Activated T-helper 1 cell treated with anti-CD3 and anti-CD28 coated beads, Interleukin-2, amount 50 U/mL, for 16 hours (primary cell): ENCODE measurements at regions not wholly inside any gene's neighbourhood (a gene's known extent, or its start where the extent isn't known, plus 50 kb on each side); places are given as distances from the start of the nearest gene placed in this dataset.
"Not testable (repeated sequence)": the region's sequence is repeated elsewhere in the genome, so short reads cannot be mapped to it uniquely, and the experiment has no call there.

Experiments
- DNase-seq, 2 donors: peaks; one replicate each; pipeline ENCODE4 v3.0.0-alpha.2; 2020; ENCODE audit warnings: low read depth in 1 of 2, low spot score in 1 of 2

DNA sequence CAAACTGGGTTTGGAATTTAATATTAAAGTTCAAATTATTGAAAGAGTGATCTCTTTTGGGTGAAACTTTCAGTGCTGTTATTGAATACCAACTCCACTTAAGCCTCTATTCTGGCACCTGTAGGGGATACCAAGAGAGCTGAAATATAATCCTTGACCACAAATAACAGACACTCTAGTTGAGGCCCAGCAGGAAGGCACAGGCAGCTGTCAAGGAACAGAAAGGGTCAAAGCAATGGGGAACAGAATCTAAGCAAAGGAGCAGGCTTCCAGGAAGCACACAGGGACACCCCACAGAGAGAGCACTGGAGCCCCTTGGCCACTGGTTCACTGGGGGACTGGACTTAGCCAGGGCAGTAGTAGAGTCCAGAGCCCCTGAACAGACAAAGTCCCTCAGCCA is 120.9 kb upstream of the SFSWAP start:
- DNase-seq = no peak

GRCh38 chr12:131591136-131591535 is 119.8 kb upstream of the SFSWAP start:
- DNase-seq = no peak

- no peak for DNase-seq
Observed at GRCh38 chr12:131591714-131592709, 118.9 kb upstream of the SFSWAP start.

- DNase-seq = no peak
Observed at GRCh38 chr12:131592972-131593371, 117.9 kb upstream of the SFSWAP start.

DNA sequence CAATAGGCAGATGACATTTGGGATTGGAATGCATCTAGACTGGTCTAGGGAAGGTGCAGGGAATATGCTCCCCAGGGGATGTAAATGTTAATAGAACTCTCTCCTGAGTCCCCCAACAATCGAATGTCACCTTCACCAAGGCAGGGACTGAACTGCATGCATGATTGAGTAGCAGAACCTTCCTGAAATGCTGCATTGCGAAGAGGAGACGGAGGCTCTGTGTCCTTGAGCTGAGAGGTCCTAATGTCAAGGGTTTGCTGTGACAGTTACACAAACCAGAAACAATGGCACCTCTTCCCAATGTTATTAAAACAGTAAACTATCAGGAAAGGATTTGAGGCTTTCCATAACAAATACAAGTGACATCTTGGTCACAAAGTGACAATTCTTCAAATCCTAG is 117.5 kb upstream of the SFSWAP start:
- no peak for DNase-seq

- no peak for DNase-seq
Observed at GRCh38 chr12:131596115-131596514, 114.8 kb upstream of the SFSWAP start.

GRCh38 chr12:131597333-131597732 is 113.6 kb upstream of the SFSWAP start:
- DNase-seq = no peak

DNA sequence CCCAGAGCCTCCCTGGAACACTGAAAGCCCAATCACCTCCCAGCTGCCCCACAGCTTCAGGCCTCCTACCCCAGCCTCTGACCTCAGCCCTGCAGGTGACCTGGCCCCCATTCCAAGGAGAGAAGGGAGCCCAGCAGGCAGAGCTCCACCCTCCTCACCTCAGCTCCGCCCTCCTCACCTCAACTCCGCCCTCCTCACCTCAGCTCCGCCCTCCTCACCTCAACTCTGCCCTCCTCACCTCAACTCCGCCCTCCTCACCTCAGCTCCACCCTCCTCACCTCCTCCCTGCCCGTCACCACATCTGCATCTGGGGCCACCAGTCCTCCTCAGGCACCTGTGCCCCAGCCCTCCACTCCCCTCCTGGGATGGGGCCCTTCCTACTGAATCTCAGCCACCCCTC is 112.2 kb upstream of the SFSWAP start:
- DNase-seq = no peak

DNA sequence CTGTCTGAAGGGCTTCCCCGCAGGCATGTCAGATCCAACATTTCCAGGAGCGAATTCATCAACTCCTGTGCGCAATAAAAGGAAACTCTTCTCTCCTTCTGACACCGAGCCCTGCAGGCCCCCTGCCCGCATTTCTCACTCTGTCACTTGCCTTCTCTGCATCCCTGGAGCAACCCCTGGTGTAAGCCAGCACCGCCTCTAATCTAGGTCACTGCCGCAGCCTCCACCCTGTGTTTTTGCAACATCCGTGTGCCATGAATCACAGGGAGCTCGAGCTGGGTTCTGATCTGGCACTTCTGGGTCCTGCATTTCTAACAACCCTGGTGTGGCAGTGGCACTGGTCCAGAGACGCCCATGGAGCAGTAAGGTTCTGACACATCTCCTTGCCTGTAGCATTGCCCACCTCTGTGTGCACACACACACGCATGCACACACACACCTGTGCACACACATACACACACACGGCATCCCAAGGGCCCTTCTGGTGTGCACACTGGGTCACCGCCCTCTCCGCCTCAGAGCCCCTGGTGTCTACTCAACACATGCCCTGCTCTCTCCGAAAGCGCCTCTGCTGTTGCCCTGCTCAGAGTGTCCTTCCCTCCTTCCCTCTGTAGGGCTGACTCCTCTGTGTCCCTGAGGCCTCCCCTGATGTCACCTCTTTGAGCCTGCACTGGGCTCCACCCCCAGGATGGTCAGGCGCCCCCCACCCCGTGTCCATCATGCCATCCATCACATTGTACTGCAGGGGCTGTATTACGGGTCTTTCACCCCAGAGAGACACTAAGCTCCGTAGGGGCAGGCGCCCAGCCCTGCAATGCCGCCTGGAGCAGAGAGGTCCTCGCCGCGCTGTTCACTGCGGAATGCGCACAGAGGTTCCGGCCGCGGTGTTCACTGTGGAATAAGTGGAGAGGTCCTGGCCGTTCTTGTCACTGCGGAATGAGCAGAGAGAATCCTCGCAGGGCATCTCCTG is 111.4 kb upstream of the SFSWAP start:
- DNase-seq = no peak

DNA sequence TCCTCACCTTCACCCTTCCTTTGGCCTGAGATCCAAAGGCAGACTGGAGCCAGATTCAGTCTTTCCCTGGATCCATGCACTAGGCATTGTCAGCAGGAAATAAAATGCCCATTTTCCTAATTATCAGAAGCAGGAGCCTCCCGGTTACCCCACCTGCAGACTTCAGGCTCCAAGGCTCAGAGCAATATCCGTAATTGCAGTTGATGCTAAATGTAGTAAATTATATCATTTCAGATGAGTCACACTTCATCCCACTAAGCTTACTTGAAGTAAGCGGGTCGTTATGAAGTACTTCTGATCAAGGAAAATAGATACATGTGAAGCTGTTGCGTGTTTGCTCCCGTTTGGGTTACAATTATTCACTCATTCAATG is 110.7 kb upstream of the SFSWAP start:
- no peak for DNase-seq

- not testable (repeated sequence) for DNase-seq
Observed at GRCh38 chr12:131601499-131601898, 109.4 kb upstream of the SFSWAP start.

DNA sequence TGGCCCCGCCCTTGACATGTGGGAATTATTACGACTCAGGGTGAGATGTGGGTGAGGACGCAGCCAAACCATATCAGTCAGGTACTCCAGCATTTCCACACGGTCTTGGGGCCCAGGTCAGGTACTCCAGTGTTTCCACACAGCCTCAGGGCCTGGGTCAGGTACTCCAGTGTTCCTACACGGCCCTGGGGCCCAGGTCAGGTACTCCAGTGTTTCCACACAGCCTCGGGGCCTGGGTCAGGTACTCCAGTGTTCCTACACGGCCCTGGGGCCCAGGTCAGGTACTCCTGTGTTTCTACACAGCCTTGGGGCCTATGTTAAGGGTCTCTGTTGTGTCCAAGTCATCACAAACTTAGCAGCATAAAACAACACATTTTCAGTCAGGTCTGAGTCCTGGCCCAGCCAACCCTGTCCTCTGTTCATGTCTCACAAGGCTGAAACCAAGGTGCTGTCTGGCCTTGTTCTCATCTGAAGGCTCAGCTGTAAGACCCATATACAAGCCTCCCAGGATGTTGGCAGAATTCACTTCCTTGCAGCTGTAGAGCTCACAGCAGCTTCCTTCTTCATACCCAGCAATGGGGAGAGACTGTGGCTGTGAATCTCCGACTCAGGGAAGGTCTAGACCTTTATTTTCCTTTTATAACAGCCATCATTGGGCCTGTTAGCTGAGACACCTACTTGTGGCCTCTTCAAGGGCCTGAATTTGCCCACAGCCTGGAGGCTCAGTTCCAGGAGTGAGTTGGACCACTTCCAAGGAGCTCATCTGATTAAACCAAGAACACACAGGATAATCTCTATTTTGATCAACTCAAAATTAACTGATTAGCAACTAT is 107.6 kb upstream of the SFSWAP start:
- DNase-seq = no peak

DNA sequence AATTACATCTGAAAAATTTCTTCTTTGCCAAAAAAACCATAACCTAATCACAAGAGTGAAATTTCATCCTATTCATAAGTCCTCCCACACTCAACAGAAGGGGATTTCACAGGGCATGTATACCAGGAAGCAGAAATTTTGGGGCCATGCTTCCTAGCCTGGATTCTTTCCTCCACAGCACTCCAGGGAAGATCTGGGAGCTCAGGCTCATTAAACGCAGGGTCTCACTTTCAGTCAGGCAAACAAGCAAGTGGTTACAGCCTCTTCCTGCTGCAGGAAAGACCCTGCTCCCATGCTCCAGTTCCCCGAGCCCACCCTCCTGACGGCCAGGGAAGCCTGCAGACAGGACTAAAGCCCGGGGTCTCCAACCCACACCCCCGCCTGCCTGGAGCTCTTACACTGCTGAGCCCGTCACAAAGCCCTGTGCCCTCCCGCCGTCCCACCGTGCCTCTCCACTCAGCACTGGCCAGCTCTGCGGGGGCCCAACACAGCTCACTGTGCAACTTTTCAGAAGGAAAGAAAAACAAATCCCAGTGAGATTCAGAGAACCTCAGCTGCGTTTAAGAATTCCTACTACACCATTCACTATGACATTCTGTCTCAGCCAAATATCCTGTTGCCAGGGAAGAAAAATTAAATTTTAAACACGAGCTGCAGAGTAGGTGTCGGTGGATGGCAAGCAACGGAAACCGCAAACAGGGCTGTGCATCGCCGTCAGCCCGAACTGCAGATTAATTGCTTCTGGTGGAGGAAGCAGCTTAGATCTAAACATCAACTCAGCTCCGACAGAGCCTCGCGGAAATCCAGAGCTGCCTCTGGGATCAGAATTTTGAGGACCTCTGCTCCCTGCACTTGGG is 106.7 kb upstream of the SFSWAP start:
- DNase-seq = no peak

GRCh38 chr12:131604859-131605258 is 106.0 kb upstream of the SFSWAP start:
- no peak for DNase-seq

DNA sequence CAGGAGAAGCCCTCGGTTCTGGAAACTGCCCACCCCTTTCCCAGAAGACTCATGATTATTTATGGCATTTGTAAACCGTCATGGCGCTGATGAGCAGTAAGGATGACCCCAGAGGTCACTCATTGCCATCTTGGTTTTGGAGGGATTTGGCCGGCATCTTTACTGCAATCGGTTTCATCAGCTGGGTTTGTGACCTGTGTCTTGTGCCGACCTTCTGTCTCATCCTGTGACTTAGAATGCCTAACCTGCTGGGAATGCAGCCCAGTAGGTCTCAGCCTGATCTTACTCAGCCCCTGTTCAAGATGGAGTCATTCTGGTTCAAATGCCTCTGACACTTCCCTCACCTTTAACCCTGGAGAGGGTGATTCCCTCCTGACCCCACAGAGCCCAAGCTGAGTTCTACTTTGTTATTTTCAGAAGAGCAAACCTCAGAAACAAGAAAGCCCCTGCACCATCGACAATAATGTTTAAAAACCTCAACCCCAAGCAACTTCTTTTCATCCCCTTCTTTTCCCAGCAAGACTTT is 105.5 kb upstream of the SFSWAP start:
- no peak for DNase-seq

DNA sequence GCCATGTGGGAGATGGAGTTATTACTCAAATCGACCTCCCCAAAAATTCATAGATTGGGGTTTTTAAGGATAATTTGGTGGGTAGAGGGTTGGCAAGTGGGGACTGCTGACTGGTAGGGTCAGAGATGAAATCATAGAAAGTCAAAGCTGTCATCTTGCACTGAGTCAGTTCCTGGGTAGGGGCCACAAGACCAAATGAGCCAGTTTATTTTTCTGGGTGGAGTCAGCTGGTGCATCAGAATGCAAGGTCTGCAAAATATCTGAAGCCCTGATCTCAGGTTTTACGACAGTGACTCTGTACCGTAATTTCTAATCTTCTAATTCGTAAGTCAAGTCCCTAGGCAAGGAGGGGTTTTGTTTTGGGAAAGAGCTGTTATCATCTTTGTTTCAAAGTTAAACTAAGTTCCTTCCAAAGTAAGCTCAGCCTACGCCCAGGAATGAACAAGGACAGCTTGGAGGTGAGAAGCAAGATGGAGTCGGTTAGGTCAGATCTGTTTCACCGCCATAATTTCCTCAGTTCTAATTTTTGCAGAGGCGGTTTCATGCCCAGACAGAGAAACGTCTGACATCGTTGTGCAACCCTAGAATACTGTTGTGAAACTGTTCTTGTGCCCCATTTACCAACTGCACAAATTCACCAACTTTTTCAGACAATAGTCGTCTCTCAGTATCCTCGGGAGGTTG is 104.5 kb upstream of the SFSWAP start:
- DNase-seq = no peak

DNA sequence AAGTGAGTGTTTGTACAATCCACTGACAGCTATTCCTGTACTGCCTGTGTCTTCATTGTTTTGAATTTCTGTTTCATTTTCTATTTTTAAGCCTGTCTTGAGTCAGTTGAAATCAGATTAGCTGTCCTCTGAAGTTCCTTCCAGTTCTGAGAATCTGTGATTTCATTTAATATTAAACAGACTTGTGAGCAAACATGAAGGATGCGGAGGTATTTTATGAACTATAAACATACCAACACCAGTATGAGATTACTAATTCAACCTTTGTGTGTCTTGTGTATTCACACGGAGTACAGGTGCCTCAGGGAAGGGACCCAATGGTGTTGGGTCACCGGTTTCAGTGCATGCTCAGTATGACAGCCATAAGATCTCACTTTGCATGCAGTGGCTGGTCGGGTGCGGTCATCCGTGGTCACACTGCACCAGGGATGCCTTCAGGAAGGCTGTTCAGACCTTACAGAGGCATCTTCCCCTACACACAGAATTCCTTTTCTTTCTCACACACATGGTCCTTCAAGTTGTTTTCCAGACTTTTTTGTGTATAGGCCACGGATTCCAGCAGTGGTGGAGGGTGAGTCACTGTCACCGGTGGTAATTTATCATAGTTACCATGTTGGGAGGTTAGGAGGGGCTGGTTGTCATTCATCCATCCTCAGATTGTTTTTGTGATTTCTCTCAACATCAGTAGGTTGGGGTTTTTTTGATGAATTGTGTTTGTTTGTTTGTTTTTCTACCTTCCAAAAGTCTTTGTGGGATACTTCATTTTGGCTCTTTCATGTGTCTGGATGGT is 103.0 kb upstream of the SFSWAP start:
- no peak for DNase-seq
